GM18867 (cell line): ENCODE measurements at regions not wholly inside any gene's neighbourhood (a gene's known extent, or its start where the extent isn't known, plus 50 kb on each side); places are given as distances from the start of the nearest gene placed in this dataset.

ENCODE experiments used
- ATAC-seq: cut with Tn5 transposase; IDR thresholded peaks from one replicate; pipeline ENCODE4 v1.9.1; 2021; ENCODE audit warnings: mild to moderate bottlenecking, moderate library complexity; ENCODE audit not compliant: unreplicated experiment

- no peak for ATAC-seq
Measured at GRCh38 chr6:133170602-133171001, 70.6 kb upstream of the EYA4 start.

DNA sequence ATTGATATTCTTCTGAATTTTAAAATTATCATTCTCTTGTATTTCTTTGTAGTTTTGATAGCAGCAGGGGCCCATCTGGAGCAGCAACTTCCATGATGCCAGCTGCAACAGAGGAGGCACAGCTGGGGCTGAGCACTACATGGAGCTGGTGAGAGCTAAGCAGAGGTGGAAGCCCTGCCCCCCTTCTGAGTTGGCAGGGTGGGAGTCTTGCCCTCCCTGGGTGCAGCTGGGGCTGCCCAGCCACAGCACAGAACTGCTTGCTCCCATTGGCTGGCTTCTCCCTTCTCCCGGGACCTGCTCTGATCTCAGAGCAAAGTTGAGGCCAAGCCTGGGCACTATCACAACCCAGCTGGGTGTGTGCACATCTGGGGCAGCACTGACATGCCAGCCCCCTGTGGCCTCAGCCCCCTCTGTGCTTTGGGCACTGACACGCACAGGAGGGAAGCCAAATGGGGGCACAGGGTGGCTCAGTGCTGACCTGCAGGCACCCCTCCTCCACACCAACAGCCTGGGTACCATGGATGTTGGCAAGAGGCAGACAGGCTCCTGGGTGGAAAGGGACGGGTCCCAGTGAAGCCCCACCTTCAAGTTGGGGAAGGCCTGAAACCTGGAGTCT is 69.1 kb upstream of the EYA4 start:
- ATAC-seq, result no peak

- ATAC-seq, result no peak
Measured at GRCh38 chr6:133173276-133173675, 67.9 kb upstream of the EYA4 start.

GRCh38 chr6:133179481-133179880 is 61.7 kb upstream of the EYA4 start:
- no peak for ATAC-seq

GRCh38 chr6:133183691-133184090 is 57.5 kb upstream of the EYA4 start:
- ATAC-seq, result no peak

GRCh38 chr6:133184798-133185372 is 56.3 kb upstream of the EYA4 start:
- ATAC-seq, result no peak

GRCh38 chr6:133185731-133186130 is 55.4 kb upstream of the EYA4 start:
- no peak for ATAC-seq

- no peak for ATAC-seq
Measured at GRCh38 chr6:133187114-133187513, 54.0 kb upstream of the EYA4 start.

DNA sequence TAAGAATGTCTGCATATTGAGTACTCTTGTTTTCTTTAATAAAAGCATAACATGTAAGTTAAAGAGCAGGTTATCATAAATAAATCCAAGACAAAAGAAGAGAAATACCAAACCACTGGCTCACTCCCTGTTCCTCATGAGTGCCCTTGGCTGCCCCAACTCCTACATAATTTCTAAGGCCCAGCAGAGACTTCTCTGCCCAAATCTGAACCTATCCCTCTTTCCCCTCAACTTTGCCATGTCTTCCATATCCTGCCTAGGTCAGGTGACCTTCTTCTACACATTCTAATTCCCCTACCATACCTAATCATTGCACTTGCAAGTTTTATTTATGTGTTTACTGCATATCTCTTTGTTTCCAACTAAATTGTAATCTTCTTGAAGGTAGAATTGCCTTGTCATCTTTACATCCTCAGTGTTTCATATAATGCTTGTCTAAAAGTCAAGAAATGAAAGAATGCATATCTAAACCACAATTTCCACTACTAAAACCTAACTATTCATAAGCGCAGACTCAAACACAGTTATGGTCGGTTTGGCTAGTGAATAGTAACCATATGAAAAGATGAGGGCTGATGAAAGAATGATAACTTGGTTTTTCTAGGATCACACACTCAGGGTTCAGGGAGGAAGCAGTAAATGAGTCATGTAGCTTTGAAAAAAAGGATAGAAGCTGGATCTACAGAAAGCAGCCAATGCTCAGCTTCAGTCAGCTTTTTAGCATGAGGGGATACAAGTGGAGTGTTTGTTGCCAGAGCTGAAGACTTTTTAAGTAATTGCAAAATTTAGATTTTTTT is 53.3 kb upstream of the EYA4 start:
- no peak for ATAC-seq

GRCh38 chr6:133190912-133191311 is 50.2 kb upstream of the EYA4 start:
- ATAC-seq, result no peak

DNA sequence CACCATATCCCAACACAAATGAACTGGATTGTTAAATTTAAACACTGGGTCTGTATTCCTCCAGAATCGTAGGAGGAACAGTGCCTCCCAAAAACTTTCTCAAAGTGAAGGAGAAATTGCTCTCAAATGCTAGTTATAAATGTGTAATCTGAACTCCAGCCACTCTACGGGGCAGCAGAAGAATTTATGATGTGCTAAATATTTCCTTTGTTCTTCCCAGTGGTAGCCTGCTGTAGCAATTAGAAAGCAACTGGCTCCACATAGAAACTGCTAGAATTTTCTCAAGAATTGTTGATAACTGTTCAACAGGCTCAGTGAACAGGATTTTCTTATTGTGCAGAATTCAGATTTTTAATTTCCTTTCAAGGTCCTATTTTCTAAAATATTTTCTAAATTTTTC is 49.8 kb upstream of the EYA4 start:
- ATAC-seq, result no peak
